Medulla oblongata (tissue), 1 donor: ENCODE measurements at regions not wholly inside any gene's neighbourhood (a gene's known extent, or its start where the extent isn't known, plus 50 kb on each side); places are given as distances from the start of the nearest gene placed in this dataset.
"Not testable (repeated sequence)": the region's sequence is repeated elsewhere in the genome, so short reads cannot be mapped to it uniquely, and the experiment has no call there.

Experiments used
- DNase-seq: peaks from one replicate; pipeline ENCODE4 v3.0.0-alpha.2; 2015; ENCODE audit errors: extremely low spot score

DNA sequence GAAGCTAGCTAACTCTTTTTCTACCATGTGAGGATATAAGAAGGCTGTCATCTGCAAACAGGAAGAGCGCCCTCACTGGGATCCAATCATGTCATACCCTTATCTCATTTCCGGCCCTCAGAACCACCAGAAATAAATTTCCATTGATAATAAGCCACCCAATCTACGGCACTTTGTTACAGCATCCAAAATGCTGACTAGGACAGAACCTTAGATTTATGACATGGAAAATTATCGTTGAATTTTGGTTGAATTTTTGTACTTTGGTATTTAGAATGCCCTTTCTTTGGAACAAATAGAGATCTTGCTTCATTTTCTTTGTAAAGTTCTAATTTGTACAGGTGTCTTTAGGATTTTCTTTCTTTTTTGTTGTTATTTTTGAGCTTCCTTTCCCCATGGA, 53.3 kb upstream of the CYLC2 start:
- DNase-seq, result no peak

DNA sequence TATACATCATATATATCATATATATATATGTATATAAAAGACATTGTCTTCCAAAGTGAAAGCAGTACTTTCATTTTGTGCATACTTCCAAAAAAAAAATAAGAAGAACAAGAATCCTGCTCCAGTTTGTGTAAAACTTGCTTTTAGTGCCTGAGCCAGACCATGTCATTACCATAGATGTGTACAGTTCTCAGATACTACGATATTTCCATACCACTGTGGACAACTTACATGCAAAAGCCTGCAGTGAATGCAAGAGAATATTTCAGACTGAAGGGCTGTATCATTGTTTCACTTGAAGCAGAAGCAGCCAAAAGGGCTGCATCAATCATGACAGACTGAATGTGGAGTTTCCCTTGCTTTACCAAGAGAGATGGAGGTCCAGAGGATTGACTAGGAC, 72.6 kb upstream of the CYLC2 start:
- DNase-seq, result no peak

DNA sequence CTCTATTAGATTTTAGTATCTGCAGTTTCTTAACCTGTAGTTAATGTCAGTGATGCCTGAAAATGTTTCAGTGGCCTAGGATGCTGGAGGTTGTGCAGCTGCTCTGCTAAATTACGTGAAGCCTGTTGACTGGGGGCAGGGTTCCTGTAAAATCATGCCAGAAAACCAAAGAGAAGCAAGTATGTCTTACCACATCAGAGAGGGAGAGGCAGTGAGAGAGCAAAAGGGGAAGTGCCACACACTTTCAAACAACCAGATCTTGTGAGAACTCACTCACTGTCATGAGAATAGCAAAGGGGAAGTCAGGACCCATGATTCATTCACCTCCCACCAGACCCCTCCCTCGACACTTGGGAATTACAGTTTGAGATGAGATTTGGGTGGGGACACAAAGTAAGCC, 83.9 kb upstream of the CYLC2 start:
- no peak for DNase-seq

- DNase-seq, result not testable (repeated sequence)
Measured at GRCh38 chr9:102905795-102906194, 89.3 kb upstream of the CYLC2 start.

GRCh38 chr9:102892025-102892424, 103.1 kb upstream of the CYLC2 start:
- no peak for DNase-seq

DNA sequence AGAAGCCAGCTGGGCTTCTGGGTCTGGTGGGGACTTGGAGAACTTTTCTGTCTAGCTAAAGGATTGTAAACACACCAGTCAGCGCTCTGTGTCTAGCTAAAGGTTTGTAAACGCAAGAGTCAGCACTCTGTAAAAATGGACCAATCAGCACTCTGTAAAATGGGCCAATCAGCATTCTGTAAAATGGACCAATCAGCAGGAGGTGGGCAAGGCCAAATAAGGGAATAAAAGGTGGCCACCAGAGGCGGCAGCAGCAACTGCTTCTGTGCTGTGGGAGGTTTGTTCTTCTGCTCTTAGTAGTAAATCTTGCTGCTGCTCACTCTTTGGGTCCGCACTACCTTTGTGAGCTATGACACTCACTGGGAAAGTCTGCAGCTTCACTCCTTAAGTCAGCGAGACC, 106.4 kb upstream of the CYLC2 start:
- DNase-seq, result not testable (repeated sequence)

GRCh38 chr9:102875687-102876086, 119.4 kb upstream of the CYLC2 start:
- DNase-seq, result no peak

DNA sequence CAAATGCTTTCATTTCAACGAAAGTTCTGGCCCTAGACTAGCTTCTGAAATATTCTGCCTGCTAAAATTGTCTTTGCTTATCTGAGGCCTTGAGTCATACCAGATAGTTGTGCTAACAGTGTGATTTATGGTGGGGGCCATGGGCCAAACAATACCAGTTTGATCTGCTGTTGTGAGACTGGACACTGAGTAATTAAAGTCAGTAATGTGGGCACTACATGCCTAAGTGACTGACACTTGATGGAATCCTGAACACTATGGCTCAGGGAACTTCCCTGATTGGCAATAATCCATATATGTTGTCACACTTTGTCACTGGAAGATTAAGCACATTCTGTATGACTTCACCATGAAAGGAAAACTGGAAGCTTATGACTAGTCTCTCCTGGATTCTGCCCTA, 127.6 kb upstream of the CYLC2 start:
- DNase-seq, result no peak

DNA sequence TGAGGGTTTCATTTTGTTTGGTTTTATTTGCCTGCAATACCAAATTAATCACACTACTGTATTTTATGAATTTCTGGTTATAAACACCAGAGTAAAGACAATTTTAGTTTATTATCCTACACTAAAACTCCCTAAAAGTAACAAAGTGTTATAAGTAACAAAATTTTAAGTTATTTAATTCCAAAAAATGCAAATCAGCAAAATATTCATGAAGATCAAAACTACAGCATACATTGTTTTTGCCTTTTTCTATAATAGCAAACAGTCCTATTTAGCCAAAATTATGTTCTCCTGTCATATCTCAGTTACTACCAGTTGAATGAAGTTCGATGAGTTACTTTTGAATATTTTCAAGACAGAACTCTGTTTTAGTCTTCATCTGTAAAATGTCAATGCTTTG, 132.7 kb upstream of the CYLC2 start:
- no peak for DNase-seq

DNA sequence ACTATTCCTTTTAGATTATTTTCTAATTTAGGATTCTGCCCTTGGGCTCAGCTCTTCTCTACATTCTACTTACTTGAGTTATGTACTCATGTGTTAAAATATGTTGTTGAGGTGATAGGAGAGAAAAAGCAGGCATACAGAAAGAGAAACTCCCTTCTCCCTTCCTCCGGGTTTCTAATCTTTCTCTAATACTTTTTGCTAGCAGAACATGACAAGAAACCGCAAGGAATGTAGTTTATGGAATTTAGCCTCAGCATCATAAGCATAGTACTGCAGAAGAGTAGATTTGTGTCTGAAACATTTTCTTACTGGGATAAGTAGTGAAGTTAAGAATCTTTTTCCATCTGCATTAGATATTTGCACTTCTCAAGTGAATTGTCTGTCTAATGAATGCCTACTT, 139.5 kb upstream of the CYLC2 start:
- no peak for DNase-seq

GRCh38 chr9:102845827-102846371, 149.2 kb upstream of the CYLC2 start:
- no peak for DNase-seq

DNA sequence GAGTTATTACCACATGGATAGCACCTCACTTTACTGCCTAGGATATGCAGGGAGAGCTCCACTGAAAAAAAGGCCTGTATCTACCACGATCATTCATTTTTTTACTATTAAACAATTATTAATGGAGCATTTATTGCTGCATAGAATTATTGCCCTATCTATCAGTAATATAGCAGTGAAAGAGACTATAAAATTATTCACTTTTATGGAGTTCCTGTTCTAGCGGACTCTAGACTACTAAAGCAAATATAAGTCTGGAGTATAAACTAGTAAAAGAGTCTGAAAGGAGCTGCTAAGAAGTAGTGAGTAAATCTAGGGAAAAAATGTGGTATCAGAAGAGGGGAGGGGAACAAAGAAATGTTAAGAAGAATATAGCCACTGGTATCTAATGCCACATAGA, 150.4 kb upstream of the CYLC2 start:
- no peak for DNase-seq

DNA sequence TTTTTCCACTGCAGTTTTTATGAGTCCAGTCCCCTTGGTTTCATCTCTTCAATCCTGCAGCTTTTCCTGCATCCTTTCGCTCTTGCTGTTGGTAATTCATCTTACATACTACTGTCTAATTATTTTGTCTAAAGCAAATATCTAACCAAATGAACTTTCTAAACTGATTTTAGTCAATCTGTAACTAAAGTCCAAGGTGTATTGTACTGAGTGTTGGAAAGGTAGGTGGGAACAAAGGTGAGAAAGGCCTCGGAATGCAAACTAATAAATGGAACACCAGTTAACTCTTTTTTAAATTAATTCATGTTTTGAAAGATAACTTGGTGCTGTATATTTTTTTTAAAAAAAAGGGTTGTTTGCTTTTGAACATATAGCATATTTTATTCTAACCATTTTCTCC, 152.7 kb upstream of the CYLC2 start:
- DNase-seq, result no peak

- DNase-seq, result no peak
Measured at GRCh38 chr9:102841376-102841775, 153.8 kb upstream of the CYLC2 start.

DNA sequence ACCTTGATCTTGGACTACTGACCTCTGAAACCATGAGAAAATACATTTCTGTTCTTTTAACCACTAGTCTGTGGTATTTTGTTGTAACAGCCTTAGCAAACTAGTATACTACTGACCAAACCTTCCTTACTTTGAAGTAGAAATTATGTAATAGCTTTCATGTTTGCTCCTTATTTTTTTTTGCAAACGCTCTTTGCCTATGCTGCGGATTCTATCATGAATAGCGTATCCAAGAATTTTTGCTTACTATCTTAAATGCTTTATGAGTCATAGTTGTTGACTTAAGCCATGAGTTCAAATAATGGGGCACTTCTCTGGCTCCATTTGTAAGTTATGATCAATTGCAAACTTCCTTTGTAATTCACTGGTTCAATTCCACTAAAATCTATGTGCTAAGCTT, 154.8 kb upstream of the CYLC2 start:
- DNase-seq, result no peak

- no peak for DNase-seq
Measured at GRCh38 chr9:102832814-102833213, 162.3 kb upstream of the CYLC2 start.

DNA sequence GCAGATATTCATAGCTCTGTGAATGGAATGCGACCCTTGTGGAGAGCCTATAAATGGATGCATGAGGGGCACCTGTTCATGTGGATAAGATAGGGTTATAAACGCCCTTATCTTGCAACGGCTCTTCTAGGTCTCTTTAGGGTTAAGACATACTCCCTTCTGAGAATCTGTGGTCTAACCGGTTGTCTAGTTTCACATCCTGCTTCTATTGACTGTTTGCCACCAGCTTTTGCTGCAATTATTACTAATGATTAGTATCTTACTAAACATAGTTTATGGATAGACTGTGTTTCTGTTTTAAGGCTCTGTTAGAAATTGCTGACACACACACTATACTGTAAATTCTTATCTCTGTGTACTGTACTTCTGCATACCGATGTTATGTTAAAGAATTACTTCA, 198.9 kb upstream of the CYLC2 start:
- DNase-seq, result no peak

- DNase-seq, result no peak
Measured at GRCh38 chr9:102795532-102795931, 199.6 kb upstream of the CYLC2 start.

DNA sequence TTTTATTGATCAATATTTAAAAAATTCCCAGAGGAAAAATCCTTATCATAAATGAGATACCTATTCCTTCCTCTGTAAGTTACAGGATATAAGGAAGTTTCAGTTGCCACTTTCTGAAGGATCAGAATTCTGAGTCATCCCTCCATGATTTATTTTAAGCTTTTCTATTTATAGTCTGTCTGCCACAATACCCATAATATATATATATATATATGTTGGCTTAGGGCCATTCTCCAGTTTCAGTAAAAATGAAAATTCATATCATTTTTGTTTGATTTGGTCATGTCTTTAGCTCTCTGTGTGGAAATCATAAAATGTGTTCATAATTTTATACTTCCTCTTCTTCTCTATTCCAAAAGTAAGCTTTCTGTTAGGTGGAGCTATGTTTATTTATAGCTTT, 215.8 kb upstream of the CYLC2 start:
- no peak for DNase-seq

DNA sequence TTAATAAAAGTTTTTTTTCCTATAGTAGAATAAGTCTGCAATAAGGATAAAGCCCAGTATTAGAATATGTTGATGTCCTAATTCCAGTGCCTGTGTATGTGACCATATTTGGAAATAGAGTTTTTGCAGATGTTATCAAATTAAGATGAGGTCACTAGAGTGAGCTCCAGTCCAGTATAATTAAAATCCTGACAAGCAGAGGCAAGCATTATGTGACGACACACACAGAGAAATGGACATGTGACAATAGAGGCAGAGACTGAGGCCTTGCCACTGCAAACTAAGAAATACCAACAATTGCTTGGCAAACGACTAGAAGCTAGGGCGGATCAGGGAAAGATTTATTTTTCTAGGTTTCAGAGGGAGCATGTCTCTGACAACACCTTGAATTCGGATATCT, 216.4 kb upstream of the CYLC2 start:
- DNase-seq, result no peak

- no peak for DNase-seq
Measured at GRCh38 chr9:102770704-102771103, 224.4 kb upstream of the CYLC2 start.

GRCh38 chr9:102769307-102769706, 225.8 kb upstream of the CYLC2 start:
- DNase-seq, result no peak

DNA sequence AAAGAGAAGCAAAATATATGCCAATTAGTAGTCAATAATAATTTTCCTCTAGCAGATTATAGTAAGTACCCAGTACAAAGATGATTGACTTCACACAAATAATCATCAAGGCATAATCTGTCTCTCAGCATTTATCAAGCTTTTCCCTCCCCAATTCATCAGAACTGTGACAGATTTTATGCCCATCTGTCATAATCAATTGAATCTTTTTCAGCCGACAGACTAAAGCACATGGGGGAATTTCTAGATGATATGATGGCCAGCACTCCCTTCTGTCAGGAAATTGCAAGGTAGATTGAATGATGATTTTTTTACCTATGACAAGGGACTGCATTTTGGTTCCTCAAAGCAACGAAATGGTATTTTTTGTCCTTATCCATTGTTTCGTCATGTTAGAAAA, 227.1 kb upstream of the CYLC2 start:
- no peak for DNase-seq

DNA sequence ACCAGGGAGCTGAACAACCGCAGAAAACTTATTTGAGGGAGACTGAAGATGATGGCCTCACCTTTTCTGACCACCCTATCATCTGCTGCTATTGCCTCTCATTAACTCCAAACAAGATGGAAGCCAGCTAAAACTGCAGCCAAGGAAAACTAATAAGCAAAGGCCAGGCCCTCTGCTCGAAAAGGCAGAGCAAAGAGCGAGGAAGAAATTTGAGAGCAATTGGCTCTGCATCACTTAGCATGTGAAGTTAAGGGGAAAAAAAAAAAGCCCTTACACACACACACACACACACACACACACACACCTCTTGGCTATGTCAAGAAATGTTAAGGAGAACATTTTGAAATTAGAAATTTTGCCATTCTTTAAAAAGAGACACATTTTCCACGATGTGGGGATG, 228.1 kb upstream of the CYLC2 start:
- DNase-seq, result no peak

DNA sequence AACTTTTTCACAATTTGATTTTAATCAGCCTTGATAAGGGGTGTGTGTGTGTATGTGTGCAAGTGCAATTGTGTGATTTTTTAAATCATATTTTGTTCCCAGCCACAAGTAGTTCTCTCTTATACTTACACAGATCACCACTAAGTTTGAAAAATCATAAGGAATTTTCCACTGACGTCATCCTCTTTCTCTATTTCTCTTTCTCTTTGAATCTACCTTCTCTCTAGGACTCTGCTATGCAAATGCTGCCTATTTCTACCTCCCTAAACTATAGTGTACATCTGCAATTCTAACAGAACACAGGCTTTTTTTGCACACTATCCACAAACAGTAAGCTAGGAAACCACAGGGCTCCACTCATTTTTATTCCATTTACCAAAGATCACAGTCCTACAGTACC, 254.6 kb upstream of the CYLC2 start:
- no peak for DNase-seq
